GM12891 (cell line): ENCODE measurements at regions not wholly inside any gene's neighbourhood (a gene's known extent, or its start where the extent isn't known, plus 50 kb on each side); places are given as distances from the start of the nearest gene placed in this dataset.

Experiments used
- POLR2A ChIP-seq: IDR thresholded peaks from 2 replicates; pipeline ENCODE4 v1.6.1; 2011; ENCODE audit warnings: low read depth, low read length, control low read depth
- SPI1 ChIP-seq: IDR thresholded peaks from 2 replicates; pipeline ENCODE4 v1.6.1; 2011; ENCODE audit warnings: low read depth, low read length, control low read depth
- TAF1 ChIP-seq: IDR thresholded peaks from 2 replicates; pipeline ENCODE4 v1.6.1; 2011; ENCODE audit warnings: low read depth, low read length, control low read depth

- TF ChIP-seq SPI1 (no peak), TAF1 (no peak), POLR2A (no peak)
Measured at GRCh38 chr6:91781946-91782345, 1195.1 kb upstream of the MAP3K7 start.
